OCI-LY3 (cell line): ENCODE measurements at regions not wholly inside any gene's neighbourhood (a gene's known extent, or its start where the extent isn't known, plus 50 kb on each side); places are given as distances from the start of the nearest gene placed in this dataset.

ENCODE experiments used
- EZH2phosphoT487 ChIP-seq: fragments of 200-600 bp; shearing (Covaris generic); IDR thresholded peaks from 2 replicates; pipeline ENCODE4 v1.6.1; 2018; ENCODE audit warnings: antibody characterized with exemption, mixed run types, low read depth
- TF ChIP-seq, protein P1 (sequence below): fragments of 200-600, 300-600 bp; sonication (generic); IDR thresholded peaks from 2 replicates; pipeline ENCODE4 v1.5.1; 2014; ENCODE audit warnings: antibody characterized with exemption, low read length, low read depth

DNA sequence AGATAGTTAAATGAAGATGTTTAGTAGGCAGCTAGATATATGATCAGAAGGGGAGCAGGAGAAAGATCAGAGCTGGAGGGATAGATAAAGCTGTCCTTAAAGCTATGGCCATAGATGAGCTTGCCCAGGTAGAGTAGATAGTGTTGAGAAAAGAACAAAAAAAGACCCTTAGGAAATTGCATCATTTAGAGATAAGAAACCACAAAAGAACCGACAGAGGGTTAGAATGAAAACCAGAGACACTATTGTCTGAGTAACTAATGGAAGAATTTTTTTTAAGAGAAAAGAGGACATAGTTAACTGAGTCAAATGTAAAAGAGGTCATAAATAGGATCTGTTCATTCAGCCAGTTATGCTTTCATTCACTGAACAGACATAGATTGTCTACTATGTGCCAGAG lies 101.8 kb downstream of the TNFAIP3 start:
- no peak for TF ChIP-seq EZH2phosphoT487
- TF ChIP-seq, protein P1, sequence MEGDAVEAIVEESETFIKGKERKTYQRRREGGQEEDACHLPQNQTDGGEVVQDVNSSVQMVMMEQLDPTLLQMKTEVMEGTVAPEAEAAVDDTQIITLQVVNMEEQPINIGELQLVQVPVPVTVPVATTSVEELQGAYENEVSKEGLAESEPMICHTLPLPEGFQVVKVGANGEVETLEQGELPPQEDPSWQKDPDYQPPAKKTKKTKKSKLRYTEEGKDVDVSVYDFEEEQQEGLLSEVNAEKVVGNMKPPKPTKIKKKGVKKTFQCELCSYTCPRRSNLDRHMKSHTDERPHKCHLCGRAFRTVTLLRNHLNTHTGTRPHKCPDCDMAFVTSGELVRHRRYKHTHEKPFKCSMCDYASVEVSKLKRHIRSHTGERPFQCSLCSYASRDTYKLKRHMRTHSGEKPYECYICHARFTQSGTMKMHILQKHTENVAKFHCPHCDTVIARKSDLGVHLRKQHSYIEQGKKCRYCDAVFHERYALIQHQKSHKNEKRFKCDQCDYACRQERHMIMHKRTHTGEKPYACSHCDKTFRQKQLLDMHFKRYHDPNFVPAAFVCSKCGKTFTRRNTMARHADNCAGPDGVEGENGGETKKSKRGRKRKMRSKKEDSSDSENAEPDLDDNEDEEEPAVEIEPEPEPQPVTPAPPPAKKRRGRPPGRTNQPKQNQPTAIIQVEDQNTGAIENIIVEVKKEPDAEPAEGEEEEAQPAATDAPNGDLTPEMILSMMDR, result no peak
